ENCODE measurements at regions not wholly inside any gene's neighbourhood (a gene's known extent, or its start where the extent isn't known, plus 50 kb on each side); places are given as distances from the start of the nearest gene placed in this dataset.

DNA sequence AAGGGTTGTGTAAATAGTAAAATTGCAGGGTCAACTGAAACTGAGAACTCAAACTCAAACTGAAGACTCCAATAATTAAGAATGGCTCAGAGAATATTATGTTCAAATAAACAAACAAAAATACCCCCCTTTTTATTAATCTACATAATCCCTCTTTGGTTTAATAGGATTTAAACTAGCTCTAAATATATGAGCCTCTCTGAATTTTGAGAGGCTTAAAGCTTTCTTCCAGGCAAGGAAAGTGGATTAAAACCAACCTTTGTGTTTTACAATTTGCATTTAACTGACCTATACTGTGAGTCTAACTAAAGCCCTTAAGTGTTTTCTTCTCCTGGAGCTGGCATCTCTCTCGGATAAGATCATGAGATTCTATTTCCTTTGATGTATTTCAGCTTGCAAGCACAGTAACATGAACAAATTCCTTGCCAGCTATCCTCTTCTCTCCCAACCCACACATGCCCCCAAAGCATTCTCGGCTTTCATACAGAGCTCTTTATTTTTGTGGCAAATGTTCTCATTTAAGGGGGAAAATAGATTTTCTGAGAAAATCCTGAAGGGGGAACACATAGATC, 1310.8 kb upstream of the AGA start:
- TF ChIP-seq CTCF (IDR thresholded peaks at IDR 0.05): no peak
- TF ChIP-seq POLR2A (IDR thresholded peaks at IDR 0.05; ENCODE audit: low read depth): no peak
- no peak for TF ChIP-seq EP300 (IDR thresholded peaks at IDR 0.05)
- no peak for TF ChIP-seq POLR2AphosphoS5 (IDR thresholded peaks at IDR 0.05)

Measured in esophagus muscularis mucosa (tissue), 4 donors.